ENCODE measurements at regions not wholly inside any gene's neighbourhood (a gene's known extent, or its start where the extent isn't known, plus 50 kb on each side); places are given as distances from the start of the nearest gene placed in this dataset.
"Not testable (repeated sequence)": the region's sequence is repeated elsewhere in the genome, so short reads cannot be mapped to it uniquely, and the experiment has no call there.

- DNase-seq = no peak
Measured at GRCh38 chr2:8371653-8372052, 310.2 kb upstream of the ID2 start.

- no peak for DNase-seq
Measured at GRCh38 chr2:8374782-8375181, 307.1 kb upstream of the ID2 start.

GRCh38 chr2:8376603-8377410 lies 305.0 kb upstream of the ID2 start:
- DNase-seq = no peak

GRCh38 chr2:8378016-8378810 lies 303.6 kb upstream of the ID2 start:
- DNase-seq = no peak

GRCh38 chr2:8379128-8379527 lies 302.7 kb upstream of the ID2 start:
- DNase-seq = no peak

GRCh38 chr2:8379549-8379948 lies 302.3 kb upstream of the ID2 start:
- DNase-seq = no peak

- DNase-seq = no peak
Measured at GRCh38 chr2:8380026-8380425, 301.8 kb upstream of the ID2 start.

GRCh38 chr2:8380566-8380965 lies 301.3 kb upstream of the ID2 start:
- DNase-seq = no peak

- DNase-seq = no peak
Measured at GRCh38 chr2:8382485-8382884, 299.4 kb upstream of the ID2 start.

- not testable (repeated sequence) for DNase-seq
Measured at GRCh38 chr2:8386748-8387147, 295.1 kb upstream of the ID2 start.

- DNase-seq = no peak
Measured at GRCh38 chr2:8388781-8389180, 293.1 kb upstream of the ID2 start.

GRCh38 chr2:8389431-8390108 lies 292.3 kb upstream of the ID2 start:
- DNase-seq = no peak

GRCh38 chr2:8391126-8391525 lies 290.7 kb upstream of the ID2 start:
- DNase-seq = no peak

- DNase-seq = no peak
Measured at GRCh38 chr2:8391584-8391983, 290.3 kb upstream of the ID2 start.

GRCh38 chr2:8392098-8392866 lies 289.6 kb upstream of the ID2 start:
- DNase-seq = no peak

GRCh38 chr2:8393506-8393905 lies 288.4 kb upstream of the ID2 start:
- no peak for DNase-seq

GRCh38 chr2:8394131-8394530 lies 287.7 kb upstream of the ID2 start:
- no peak for DNase-seq

GRCh38 chr2:8394569-8395359 lies 287.1 kb upstream of the ID2 start:
- no peak for DNase-seq

GRCh38 chr2:8395718-8396117 lies 286.1 kb upstream of the ID2 start:
- DNase-seq = no peak

- no peak for DNase-seq
Measured at GRCh38 chr2:8398040-8398668, 283.7 kb upstream of the ID2 start.

GRCh38 chr2:8399731-8400130 lies 282.1 kb upstream of the ID2 start:
- DNase-seq = no peak

- no peak for DNase-seq
Measured at GRCh38 chr2:8400196-8400595, 281.7 kb upstream of the ID2 start.
